Heart right ventricle (tissue), 16 donors: ENCODE measurements at regions not wholly inside any gene's neighbourhood (a gene's known extent, or its start where the extent isn't known, plus 50 kb on each side); places are given as distances from the start of the nearest gene placed in this dataset.

ENCODE experiments used
- ATAC-seq, 8 donors: fragments of 200-7000 bp; cut with Tn5 transposase; one replicate each; pipeline ENCODE4 v1.9.1; 2020; ENCODE audit warnings: mild to moderate bottlenecking in 8 of 8, moderate library complexity in 8 of 8, moderate number of reproducible peaks in 1 of 8
- DNase-seq, 2 donors: peaks; one replicate each; pipeline ENCODE4 v3.0.0-alpha.2; 2020
- H3K27ac ChIP-seq, 10 donors: fragments of 200-600 bp; sonication (generic) in 2 of 10; one replicate each; pipeline versions ENCODE4 v1.5.0 to v1.8.0; 2020 to 2022; ENCODE audit warnings: mild to moderate bottlenecking in 3 of 10
- H3K27me3 ChIP-seq, 7 donors: fragments of 200-600 bp; one replicate each; pipeline ENCODE4 v1.8.0; 2021 to 2022; ENCODE audit warnings: mild to moderate bottlenecking in 2 of 7
- H3K36me3 ChIP-seq, 9 donors: fragments of 200-600 bp; sonication (generic) in 1 of 9; one replicate each; pipeline versions ENCODE4 v1.5.0 to v1.8.0; 2020 to 2022; ENCODE audit warnings: mild to moderate bottlenecking in 2 of 9
- H3K4me1 ChIP-seq, 9 donors: fragments of 200-600 bp; sonication (generic) in 1 of 9; one replicate each; pipeline versions ENCODE4 v1.5.0 to v1.8.0; 2020 to 2022; ENCODE audit warnings: mild to moderate bottlenecking in 4 of 9
- H3K4me3 ChIP-seq, 10 donors: fragments of 200-600 bp; sonication (generic) in 2 of 10; one replicate each; pipeline versions ENCODE4 v1.5.0 to v1.8.0; 2020 to 2022; ENCODE audit warnings: mild to moderate bottlenecking in 7 of 10, moderate library complexity in 2 of 10
- H3K9me3 ChIP-seq, 11 donors: fragments of 200-600 bp in 10 of 11; sonication (generic) in 2 of 11; one replicate each; pipeline versions ENCODE4 v1.5.0 to v1.8.0; 2013 to 2022; ENCODE audit warnings: mild to moderate bottlenecking in 2 of 11, control low read depth in 1 of 11, moderate library complexity in 1 of 11
- CTCF ChIP-seq, 9 donors: fragments of 200-600 bp; sonication (generic) in 2 of 9; IDR thresholded peaks; one replicate each; pipeline versions ENCODE4 v1.5.0 to v1.8.0; 2021 to 2022; ENCODE audit warnings: antibody characterized with exemption in 9 of 9, mild to moderate bottlenecking in 5 of 9, moderate library complexity in 1 of 9
- WGBS, 2 donors: extraction: QIAGEN DNeasy Blood & Tissue Kit; methylation state at CpG; one replicate each; pipeline ENCODE4 v1.1.7; 2013; ENCODE audit warnings: inconsistent platforms in 1 of 2; 5-methylcytosine and 5-hydroxymethylcytosine counted together
- intact Hi-C, 10 donors: fragments of 100-400 bp; cut with DNase I; formaldehyde crosslinking; loops; one replicate each; pipeline versions ENCODE4 v1.11.1 to v1.14.2; 2022
- donor health status: Arrhythmogenic right ventricular cardiomyopathy.
- donor health status: ischemic (EF 13 %, LVEDD 7.1; RV severe dilation, severe dysfunction).
- donor health status: healthy with polysubstance abuse.
- donor health status: DM: no; HTN: yes; CAD: no.
- donor health status: DM: no; HTN: no; CAD: no.
- donor health status: ischemic (EF 25% LVEDD 6.9; RV normal size, moderate dysfunction).
- donor health status: ischemic (EF 25% LVEDD 5.7; RV mildly dilated, moderate dysfunction).
- donor health status: healthy.
- donor health status: DM: yes; HTN: yes; CAD: no.
- donor health status: Ischemic cardiomyopathy.
- donor health status: ischemic (EF 35%, LVEDD 5.7; RV mildly dilated, moderate dysfunction).
- donor health status: nonischemic (EF 11% LVEDD 7.7; RV severe dilation, severe dysfunction).
- donor health status: DM: yes; HTN: yes; CAD: no.
- donor health status: PGD.
- donor health status: ischemic (EF 29% LVEDD 5.4; RV normal size, mild dysfunction).
- donor health status: nonischemic (EF 23%, LVEDD 6.1; RV moderate dilation, normal function).

GRCh38 chr2:181818840-181819239 lies 72.7 kb upstream of the ITPRID2 start:
- TF ChIP-seq CTCF (IDR thresholded peaks at IDR 0.05): no peak
- Histone ChIP-seq H3K4me1 (peaks cover 0 to 7% (median 0%) of the 10 kb centered on the region in 9 donors), H3K9me3 (no peaks in the 10 kb centered on the region), H3K27ac (no peak overlapping the region), H3K27me3 (no peaks in the 10 kb centered on the region), H3K36me3 (no peaks in the 10 kb centered on the region), H3K4me3 (no peak overlapping the region)
- intact Hi-C loops: loop anchor here in 1 of 10 donors (10.0 kb wide), 1 partner anchor 66 kb away; no protein-coding TSS in a partner anchor
- DNase-seq (no peak), ATAC-seq (no peak)
- whole genome bisulfite sequencing, 2 donors: 93 to 95% methylated on average over 1 of the region's 1 CpG

- Histone ChIP-seq H3K4me1 (no peaks in the 10 kb centered on the region), H3K36me3 (no peaks in the 10 kb centered on the region), H3K9me3 (no peaks in the 10 kb centered on the region), H3K27ac (no peak overlapping the region), H3K27me3 (no peaks in the 10 kb centered on the region), H3K4me3 (no peak overlapping the region)
- 72 to 85% methylated on average over 2 of the region's 2 CpGs for WGBS, 2 donors
- no peak for TF ChIP-seq CTCF (IDR thresholded peaks at IDR 0.05)
- DNase-seq (no peak), ATAC-seq (no peak)
- intact Hi-C loops: no loop called here
Observed at GRCh38 chr2:181821049-181821448, 70.5 kb upstream of the ITPRID2 start.

- no peak for DNase-seq
- H3K4me3 ChIP-seq: no peak overlapping the region
Observed at GRCh38 chr2:181822097-181822496, 69.4 kb upstream of the ITPRID2 start.

GRCh38 chr2:181823405-181823804 lies 68.1 kb upstream of the ITPRID2 start:
- no peak for DNase-seq
- H3K4me3 ChIP-seq: no peak overlapping the region
- TF ChIP-seq CTCF (IDR thresholded peaks at IDR 0.05): no peak
- WGBS, 2 donors: 82 to 90% methylated on average over 2 of the region's 2 CpGs
- no peaks in the 10 kb centered on the region for H3K4me1 ChIP-seq
- H3K9me3 ChIP-seq: no peaks in the 10 kb centered on the region
- no peak for ATAC-seq
- no peaks in the 10 kb centered on the region for H3K27me3 ChIP-seq
- H3K27ac ChIP-seq: no peak overlapping the region
- no peaks in the 10 kb centered on the region for H3K36me3 ChIP-seq
- intact Hi-C loops: no loop called here

More at GRCh38 chr2:181822097-181822496, 69.4 kb upstream of the ITPRID2 start:
- Histone ChIP-seq H3K27me3 (no peaks in the 10 kb centered on the region), H3K27ac (no peak overlapping the region), H3K9me3 (no peaks in the 10 kb centered on the region), H3K4me1 (no peaks in the 10 kb centered on the region), H3K36me3 (no peaks in the 10 kb centered on the region)
- TF ChIP-seq CTCF (IDR thresholded peaks at IDR 0.05): no peak
- intact Hi-C loops: no loop called here
- ATAC-seq: no peak
- WGBS, 2 donors: 76 to 81% methylated on average over 5 of the region's 5 CpGs
